WERI-Rb-1 (cell line): ENCODE measurements at regions not wholly inside any gene's neighbourhood (a gene's known extent, or its start where the extent isn't known, plus 50 kb on each side); places are given as distances from the start of the nearest gene placed in this dataset.

Experiments
- DNase-seq: peaks from one replicate; pipeline ENCODE4 v3.0.0-alpha.2; 2020
- H3K27ac ChIP-seq: fragments of 250-450 bp; sonication (Bioruptor Pico); 2 replicates; pipeline ENCODE4 v1.5.1; 2020; ENCODE audit warnings: mild to moderate bottlenecking, moderate library complexity
- H3K27me3 ChIP-seq: fragments of 250-450 bp; sonication (Bioruptor Pico); 2 replicates; pipeline ENCODE4 v1.5.1; 2021; ENCODE audit warnings: mild to moderate bottlenecking, low read depth, moderate library complexity; ENCODE audit not compliant: insufficient read depth, severe bottlenecking
- H3K36me3 ChIP-seq: fragments of 250-450 bp; sonication (Bioruptor Pico); 2 replicates; pipeline ENCODE4 v1.5.1; 2020; ENCODE audit warnings: mild to moderate bottlenecking, moderate library complexity
- H3K4me3 ChIP-seq: 2 replicates; pipeline ENCODE4 v1.5.1; 2011; ENCODE audit warnings: low read depth, mild to moderate bottlenecking, control low read depth, low read length
- H3K9me3 ChIP-seq: fragments of 250-450 bp; sonication (Bioruptor Pico); 2 replicates; pipeline ENCODE4 v1.5.1; 2021; ENCODE audit warnings: mild to moderate bottlenecking, moderate library complexity; ENCODE audit not compliant: severe bottlenecking
- TF ChIP-seq, protein P1 (sequence below): IDR thresholded peaks from 2 replicates; pipeline ENCODE4 v1.5.1; 2011; ENCODE audit warnings: low read depth, mild to moderate bottlenecking, control low read depth, inconsistent platforms, low read length

DNA sequence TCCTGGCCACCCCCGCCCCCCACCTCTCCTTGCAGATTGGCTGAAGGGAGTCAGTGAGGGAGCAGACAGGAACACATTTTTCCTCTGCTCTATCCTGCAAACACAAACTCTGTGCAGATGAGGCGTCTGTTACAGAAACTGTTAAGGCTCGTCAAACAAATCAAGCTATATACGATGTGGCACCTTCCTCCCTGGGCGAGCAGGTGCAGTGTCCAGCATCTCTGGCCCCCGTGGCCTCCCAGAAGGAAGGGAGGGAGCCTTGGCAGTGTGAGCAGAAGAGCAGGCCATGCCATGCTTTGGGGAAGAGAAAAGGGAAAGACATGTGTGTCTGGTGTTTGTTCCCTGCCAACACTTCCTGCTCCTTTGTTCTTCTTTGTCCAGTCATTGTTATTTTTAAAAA is 267.8 kb downstream of the UTP18 start:
- peaks cover 2% of the 10 kb centered on the region for H3K9me3 ChIP-seq
- no peak overlapping the region for H3K27ac ChIP-seq
- DNase-seq = no peak
- no peaks in the 10 kb centered on the region for H3K36me3 ChIP-seq
- TF ChIP-seq, protein P1, sequence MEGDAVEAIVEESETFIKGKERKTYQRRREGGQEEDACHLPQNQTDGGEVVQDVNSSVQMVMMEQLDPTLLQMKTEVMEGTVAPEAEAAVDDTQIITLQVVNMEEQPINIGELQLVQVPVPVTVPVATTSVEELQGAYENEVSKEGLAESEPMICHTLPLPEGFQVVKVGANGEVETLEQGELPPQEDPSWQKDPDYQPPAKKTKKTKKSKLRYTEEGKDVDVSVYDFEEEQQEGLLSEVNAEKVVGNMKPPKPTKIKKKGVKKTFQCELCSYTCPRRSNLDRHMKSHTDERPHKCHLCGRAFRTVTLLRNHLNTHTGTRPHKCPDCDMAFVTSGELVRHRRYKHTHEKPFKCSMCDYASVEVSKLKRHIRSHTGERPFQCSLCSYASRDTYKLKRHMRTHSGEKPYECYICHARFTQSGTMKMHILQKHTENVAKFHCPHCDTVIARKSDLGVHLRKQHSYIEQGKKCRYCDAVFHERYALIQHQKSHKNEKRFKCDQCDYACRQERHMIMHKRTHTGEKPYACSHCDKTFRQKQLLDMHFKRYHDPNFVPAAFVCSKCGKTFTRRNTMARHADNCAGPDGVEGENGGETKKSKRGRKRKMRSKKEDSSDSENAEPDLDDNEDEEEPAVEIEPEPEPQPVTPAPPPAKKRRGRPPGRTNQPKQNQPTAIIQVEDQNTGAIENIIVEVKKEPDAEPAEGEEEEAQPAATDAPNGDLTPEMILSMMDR = no peak
- H3K4me3 ChIP-seq = no peak overlapping the region
- peaks cover 5% of the 10 kb centered on the region for H3K27me3 ChIP-seq

GRCh38 chr17:51533219-51533618 is 272.9 kb downstream of the UTP18 start:
- H3K36me3 ChIP-seq = no peaks in the 10 kb centered on the region
- no peak overlapping the region for H3K27ac ChIP-seq
- H3K9me3 ChIP-seq = peaks cover 2% of the 10 kb centered on the region
- TF ChIP-seq, protein P1 = no peak
- H3K27me3 ChIP-seq = peaks cover 2% of the 10 kb centered on the region
- H3K4me3 ChIP-seq = no peak overlapping the region
- no peak for DNase-seq

GRCh38 chr17:51533821-51534220 is 273.5 kb downstream of the UTP18 start:
- Histone ChIP-seq H3K27me3 (peaks cover 2% of the 10 kb centered on the region), H3K36me3 (no peaks in the 10 kb centered on the region), H3K4me3 (no peak overlapping the region), H3K27ac (no peak overlapping the region), H3K9me3 (peaks cover 2% of the 10 kb centered on the region)
- DNase-seq = no peak
- TF ChIP-seq, protein P1 = no peak

GRCh38 chr17:51536627-51537026 is 276.3 kb downstream of the UTP18 start:
- peaks cover 2% of the 10 kb centered on the region for H3K27me3 ChIP-seq
- TF ChIP-seq, protein P1 = no peak

GRCh38 chr17:51537996-51538550 is 277.7 kb downstream of the UTP18 start:
- DNase-seq = peak; percentile 51
- no peak overlapping the region for H3K27ac ChIP-seq
- peaks cover 2% of the 10 kb centered on the region for H3K27me3 ChIP-seq
- H3K36me3 ChIP-seq = no peaks in the 10 kb centered on the region
- TF ChIP-seq, protein P1 = no peak
- H3K9me3 ChIP-seq = peaks cover 3% of the 10 kb centered on the region
- H3K4me3 ChIP-seq = no peak overlapping the region

More at GRCh38 chr17:51536627-51537026, 276.3 kb downstream of the UTP18 start:
- H3K27ac ChIP-seq = no peak overlapping the region
- no peaks in the 10 kb centered on the region for H3K36me3 ChIP-seq
- H3K9me3 ChIP-seq = peaks cover 3% of the 10 kb centered on the region
- H3K4me3 ChIP-seq = no peak overlapping the region
- no peak for DNase-seq

GRCh38 chr17:51540151-51540550 is 279.8 kb downstream of the UTP18 start:
- H3K4me3 ChIP-seq = no peak overlapping the region
- TF ChIP-seq, protein P1 = peak; percentile 22; the same call in 1 of the 2 replicates
- peaks cover 2% of the 10 kb centered on the region for H3K27me3 ChIP-seq
- no peak overlapping the region for H3K27ac ChIP-seq
- peaks cover 3% of the 10 kb centered on the region for H3K9me3 ChIP-seq
- no peaks in the 10 kb centered on the region for H3K36me3 ChIP-seq
- DNase-seq = no peak
